ENCODE measurements at regions not wholly inside any gene's neighbourhood (a gene's known extent, or its start where the extent isn't known, plus 50 kb on each side); places are given as distances from the start of the nearest gene placed in this dataset.
"Not testable (repeated sequence)": the region's sequence is repeated elsewhere in the genome, so short reads cannot be mapped to it uniquely, and the experiment has no call there.

DNA sequence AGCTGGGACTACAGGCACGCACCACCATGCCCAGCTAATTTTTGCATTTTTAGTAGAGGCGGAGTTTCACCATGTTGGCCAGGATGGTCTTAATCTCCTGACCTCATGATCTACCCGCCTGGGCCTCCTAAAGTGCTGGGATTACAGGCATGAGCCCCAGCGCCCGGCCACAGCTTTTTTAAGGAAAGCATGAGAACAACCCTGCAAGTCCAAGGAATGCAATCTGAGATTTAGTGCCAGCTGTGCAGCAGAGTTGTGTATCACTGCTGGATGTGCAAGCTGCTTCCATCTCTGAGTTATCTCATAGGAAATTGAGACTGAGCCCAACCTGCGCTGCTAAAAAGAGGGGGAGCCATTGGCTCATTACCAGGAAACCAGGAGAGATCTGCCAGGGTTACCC lies 399.9 kb upstream of the CYRIA start:
- no peak for DNase-seq (ENCODE audit: low read depth)

DNA sequence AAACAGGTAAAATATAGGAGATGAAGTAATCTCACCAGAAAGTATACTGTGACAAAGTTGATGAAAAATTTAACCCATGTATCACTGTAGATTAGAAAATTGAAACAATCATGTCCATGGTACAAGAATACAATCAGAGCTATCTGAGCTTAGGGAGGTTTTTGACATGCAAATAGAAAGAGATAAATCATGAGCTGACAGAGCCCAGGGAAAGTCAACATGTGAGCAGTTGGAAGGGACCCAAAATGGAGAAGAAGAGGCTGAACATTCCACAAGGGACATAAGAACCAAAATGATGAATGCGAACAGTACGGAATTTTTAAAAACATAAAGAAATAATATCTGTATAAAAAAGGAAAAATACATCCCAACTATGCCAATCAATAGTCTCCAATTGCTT lies 395.4 kb upstream of the CYRIA start:
- no peak for DNase-seq (ENCODE audit: low read depth)

DNA sequence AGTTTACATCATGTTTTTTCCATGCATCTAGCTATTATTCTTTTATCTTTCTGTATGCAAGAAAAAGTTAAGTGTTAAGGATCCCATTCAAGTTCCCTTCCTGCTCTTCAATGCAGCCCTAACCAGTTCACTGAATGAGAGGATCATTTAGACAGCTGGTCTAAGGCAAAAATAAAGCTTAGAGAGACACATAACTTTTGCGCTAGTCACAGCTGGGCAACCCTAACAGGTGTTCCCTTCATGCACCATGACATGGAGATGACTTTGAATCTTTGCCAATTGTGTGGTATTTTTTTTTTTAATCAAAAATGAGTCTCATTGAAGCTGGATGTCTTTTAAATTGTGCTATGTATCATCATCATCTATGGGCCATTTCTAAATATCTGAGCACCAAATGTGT lies 393.8 kb upstream of the CYRIA start:
- DNase-seq (ENCODE audit: low read depth): no peak

DNA sequence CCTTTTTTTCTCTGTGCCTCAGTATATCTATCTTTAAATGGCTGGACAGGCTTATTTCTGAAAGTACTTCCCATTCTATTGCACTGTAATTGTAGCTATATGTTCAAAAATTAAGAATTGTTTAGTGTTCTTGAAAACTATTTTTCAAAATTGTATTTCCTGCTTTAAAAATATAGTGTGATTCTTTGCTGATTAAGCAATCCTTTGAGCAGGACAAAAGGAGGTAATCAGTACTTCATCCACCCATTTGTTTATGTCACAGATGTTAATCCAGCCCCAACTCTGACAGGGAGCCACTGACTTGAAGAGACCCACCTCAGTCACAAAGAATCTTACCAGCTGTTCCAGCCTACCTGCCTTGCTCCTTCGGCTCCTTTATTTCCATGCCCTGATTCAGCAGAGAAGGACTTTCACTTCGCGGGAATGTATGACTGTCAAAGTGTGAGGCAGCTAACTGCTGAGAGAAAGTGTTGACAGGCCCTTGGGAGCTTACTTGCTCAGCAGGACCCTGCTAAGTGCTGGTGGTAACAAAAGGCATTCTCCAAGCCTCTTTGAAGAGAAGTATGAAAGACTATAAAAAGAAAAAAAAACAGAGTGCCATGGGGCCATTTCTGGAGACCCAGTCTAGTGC lies 393.3 kb upstream of the CYRIA start:
- no peak for DNase-seq (ENCODE audit: low read depth)

DNA sequence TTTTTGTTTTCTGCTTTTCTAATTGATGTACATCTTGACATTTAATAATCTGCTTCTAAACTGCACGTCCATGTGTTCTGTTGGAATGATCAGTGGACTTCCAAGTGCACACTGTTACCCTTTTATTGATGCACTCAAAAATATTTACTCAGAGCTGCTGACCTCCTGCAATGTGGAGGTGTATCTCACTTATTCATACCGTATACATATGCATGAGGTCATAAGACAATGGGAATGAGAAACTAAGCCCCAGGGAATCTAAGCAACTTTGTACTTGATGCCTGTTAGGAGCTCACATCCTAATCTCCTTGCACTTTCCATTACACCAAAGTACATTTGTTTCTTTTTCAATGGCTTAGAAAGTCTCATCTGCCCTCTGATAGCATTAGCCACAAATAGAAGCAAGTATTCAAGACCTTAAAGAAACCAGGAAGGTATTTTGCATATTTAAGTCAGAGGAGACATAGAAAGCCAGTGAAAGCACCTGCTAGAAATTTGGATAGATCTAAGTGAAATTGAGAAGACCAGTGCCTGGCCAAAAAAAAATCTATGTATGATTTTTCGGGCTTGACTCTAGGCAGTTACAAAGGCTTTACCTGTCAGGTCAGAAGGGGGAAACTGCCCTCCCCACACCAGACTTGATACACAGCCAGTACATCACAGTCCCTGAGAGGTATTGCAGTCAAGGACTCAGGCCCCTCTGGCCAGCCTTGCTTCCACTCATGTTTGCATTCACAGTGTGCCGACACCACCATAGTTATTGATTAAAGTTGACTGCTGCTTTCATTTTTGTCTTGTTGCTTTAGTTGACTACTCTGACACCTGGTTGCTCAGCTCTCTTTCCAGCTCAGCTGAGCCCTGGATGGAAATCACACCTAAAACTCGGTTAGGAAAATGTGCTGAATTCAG lies 391.7 kb upstream of the CYRIA start:
- DNase-seq (ENCODE audit: low read depth): no peak

DNA sequence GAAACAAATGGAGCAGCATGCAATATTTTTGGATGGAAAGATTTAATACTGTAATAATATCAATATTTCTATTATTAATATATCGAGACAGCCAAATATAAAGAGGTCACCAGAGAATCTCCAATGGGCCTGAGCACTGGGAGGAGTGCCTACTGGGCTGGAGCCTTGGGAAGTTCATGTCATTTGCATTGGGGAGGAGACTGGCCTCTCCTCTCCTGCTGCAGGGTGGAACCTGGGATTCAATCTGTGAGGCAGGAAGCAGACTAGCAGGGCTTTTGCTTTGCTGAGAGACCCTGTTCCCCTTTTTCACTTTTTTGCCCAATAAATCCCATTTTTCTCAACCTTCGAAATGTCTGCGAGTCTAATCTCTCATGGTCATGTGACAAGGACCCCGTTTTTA lies 390.6 kb upstream of the CYRIA start:
- no peak for DNase-seq (ENCODE audit: low read depth)

DNA sequence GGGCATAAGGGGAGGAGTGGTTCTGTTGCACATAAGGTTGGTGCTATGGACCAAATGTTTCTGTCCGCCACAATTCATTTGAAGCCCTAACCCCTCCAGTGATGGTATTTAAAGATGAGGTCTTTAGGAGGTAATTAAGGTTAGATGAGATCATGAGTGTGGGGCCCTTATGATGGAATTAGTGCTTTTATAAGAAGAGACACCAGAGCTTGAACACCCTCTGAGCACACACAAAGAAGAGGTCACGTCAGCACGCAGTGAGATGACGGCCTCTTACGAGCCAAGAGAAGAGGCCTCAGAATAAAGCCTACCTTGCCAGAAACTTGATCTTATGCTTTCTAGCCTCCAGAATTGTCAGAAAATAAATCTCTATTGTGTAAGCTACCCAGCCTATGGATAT lies 386.4 kb upstream of the CYRIA start:
- no peak for DNase-seq (ENCODE audit: low read depth)

DNA sequence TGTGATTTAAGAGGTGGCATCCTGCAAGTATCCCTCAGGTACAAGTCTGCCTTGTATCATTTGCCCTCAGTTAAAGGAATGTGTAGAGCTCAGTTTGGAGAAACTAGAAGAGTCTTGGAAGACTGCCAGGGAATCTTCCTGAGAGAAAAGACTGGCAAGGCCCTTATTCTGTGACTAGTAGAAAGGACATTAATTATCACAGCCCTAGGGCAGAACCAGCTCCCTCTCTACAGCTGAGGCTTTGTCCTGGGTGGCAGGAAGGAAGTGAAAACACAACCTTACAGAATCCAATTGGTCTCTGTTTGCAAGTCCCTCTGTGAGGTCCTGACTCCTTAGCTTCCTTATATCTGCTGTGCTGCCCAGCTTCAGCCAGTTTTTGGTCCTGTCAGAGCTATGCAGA lies 385.9 kb upstream of the CYRIA start:
- no peak for DNase-seq (ENCODE audit: low read depth)

DNA sequence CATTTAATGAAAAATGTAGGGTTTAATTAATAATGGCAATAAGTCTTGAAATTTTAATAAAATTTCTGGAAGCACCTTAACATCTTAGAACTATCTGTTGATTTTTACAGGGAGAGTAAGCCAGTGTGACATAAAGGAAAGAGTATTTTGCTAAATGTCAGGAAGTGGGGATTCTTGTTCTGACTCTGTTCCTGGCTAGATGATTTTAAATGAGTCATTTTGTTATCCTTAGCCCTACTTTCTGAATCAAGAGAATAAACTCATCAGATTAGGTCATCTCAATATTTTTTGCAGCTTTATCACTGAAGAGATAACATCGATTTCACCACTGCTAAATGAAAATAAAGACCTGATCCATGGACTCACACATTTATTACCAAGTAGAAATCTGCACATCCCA lies 377.5 kb upstream of the CYRIA start:
- no peak for DNase-seq (ENCODE audit: low read depth)

DNA sequence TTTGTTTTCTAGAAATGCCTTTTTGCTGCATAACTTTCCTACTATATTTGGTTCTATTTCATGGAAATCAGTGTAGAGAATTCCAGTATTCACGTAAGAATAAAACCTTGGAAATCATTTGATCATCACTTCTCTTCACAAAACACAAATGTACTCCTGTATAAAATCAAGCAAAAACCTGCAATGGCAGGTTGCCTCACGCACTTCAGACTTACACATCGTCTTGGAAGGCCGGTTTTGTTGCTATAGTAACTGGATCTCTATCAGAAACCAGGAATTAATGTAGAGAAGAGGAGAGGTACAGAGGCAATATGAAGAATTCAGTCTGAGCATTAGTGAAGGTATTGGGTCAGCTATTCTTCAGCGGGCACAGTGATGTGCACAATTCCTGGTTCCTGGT lies 370.7 kb upstream of the CYRIA start:
- DNase-seq (ENCODE audit: low read depth): no peak

DNA sequence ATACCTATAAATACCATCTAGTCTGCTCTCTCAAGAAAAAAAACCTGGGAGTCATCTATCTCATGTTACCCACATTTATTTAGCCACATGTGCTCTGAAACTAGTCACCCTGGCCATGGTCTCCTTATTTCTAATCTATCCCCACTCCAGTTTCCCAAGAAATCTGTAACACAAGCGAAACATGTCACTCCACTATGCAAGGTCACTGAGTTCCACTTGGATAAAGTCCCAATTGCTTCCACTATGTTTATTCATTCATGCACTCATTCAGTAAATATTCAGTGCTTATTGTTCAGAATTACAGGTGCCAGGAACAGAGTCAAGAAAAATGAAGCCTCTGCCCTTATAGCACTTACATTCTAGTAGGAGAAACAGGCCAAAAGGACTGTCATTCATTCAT lies 369.4 kb upstream of the CYRIA start:
- DNase-seq (ENCODE audit: low read depth): no peak

DNA sequence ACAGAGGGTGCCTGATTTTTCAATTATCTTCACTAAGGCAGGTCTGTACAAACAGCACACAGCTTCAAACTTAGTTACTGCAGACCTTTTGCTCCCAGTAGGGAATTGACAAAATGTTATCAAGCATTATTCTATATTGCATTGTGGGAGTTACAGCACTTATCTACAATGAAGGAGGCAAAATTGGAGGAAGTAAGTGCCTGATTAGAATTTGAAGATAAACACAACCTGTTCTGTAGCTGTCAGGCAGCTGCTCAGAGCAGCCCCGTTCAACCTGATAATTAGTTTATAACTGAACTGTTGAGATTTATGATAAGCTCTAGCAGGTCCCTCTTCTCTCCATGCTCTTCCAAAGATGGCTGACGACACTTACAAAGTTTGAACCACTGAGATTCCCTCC lies 364.4 kb upstream of the CYRIA start:
- DNase-seq (ENCODE audit: low read depth): no peak

DNA sequence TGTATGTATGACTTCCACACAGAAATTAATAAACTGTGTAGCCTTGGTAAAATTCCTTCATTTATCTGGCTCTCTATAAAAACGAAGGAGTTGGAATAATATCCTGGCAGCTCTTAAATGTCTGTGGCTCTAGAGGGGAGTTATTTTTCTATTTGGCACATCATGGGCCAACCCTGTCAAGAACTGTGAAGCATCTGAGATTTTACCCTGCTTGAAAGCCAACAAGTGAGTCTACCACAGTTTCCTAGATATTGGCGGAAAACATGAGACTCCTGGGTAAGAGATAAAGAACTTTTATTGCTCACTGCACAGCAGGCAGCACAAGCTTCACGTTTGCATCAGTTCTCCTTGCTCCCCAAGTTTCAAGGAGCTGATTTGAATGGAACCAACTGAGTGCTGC lies 346.7 kb upstream of the CYRIA start:
- DNase-seq (ENCODE audit: low read depth): no peak

DNA sequence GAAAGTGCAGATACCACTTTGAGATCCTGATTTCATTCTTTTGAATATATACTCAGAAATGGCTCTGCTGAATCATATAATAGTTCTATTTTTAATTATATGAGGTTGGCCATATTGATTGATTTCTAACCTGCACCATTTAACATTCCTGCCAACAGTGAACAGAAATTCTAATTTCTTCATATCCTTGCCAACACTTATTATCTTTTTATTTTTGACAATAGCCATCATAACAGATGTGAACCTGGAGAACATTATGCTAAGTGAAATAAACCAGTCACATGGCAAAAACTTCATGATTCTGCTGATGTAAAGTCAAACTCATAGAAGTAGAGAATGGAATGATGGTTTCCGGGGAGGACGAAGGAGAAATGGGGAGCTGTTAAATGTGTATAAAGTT lies 344.5 kb upstream of the CYRIA start:
- no peak for DNase-seq (ENCODE audit: low read depth)

DNA sequence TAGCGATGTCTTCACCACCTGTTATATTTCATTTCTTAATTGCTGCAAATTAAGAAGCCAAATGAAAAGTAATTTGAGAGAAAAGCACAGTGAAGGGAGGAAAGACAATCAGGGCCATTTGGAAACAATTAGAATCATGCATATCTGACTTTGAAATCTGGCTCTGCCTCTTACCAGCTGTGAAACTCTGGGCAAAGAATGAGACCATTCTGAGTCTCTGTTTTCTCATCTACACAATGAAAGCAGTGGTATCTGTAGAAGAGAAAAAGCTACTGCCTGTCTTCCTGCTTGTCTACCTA lies 334.5 kb upstream of the CYRIA start:
- DNase-seq (ENCODE audit: low read depth): no peak

DNA sequence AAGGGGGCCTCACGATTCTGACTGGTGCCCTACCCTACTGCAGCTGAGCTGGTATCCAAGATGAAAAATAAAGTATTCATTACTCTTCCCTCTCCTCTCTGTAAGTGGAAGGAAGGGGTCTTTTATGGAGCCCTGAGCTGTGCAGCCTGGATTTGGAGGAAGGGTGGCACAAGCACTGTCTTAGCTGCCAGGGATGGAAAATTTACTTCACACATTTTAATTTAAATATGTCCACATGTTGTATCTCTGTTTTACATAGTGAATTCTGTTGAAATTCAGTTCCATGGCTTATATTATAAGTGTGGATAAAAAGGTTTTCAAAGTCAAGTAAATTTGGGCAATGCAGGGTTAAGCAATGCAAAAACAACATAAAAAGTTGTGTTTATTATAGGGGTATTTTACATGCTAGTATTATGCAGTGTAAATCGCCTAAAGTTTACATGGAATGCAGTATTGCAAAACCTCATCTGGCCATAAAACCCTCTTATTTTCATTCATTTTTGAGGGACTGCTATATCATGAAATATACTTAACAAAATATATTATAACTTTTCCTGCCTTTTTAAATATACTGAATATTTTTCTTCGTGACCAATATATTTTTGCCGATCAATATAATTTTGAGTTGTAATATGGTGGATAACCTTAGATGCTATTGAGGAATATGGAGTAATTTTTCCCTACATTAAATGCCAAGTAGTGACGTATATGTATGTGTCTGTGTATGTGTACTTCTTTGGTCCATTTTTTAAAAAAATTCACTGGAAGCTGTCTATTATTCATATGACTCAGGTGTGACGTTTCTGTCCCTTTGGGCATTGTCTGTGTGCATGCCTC lies 333.9 kb upstream of the CYRIA start:
- DNase-seq (ENCODE audit: low read depth): no peak

DNA sequence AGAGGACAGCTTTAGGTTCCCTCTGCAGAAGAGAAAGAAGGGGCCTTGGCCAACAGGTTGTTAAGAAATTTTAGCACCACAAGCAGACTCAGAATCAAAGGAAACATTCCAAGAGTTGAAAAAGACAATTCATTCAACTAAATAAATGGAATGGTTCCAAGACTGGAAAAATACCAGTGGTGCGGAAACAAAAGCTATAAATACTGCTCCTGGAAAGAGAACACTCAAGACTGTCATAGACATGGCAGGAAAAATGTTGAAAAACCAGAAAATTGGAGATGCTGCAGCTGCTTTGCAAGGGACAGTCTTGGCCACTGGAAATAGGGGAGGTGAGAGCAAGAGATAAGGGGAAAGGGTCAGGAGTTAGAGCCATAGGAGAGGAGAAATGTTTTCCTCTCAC lies 312.7 kb upstream of the CYRIA start:
- no peak for DNase-seq (ENCODE audit: low read depth)

DNA sequence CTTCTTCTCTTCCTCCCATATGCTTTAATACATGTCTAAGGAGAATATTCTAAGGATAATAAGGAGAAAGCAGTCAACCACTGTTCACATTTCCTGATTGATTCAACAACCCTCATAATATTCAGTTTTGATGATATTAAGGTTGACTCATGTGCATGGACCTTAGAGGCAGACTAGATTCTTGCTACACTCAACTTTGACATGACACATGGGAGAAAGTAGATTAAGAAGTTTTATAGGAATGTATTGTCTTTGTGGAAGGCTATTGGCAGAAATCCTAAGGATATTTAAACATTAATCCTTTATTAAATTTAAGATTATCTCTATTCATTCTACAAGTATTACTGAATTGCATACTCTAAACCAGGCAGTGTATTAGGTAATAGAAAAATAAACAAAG lies 309.1 kb upstream of the CYRIA start:
- no peak for DNase-seq (ENCODE audit: low read depth)

DNA sequence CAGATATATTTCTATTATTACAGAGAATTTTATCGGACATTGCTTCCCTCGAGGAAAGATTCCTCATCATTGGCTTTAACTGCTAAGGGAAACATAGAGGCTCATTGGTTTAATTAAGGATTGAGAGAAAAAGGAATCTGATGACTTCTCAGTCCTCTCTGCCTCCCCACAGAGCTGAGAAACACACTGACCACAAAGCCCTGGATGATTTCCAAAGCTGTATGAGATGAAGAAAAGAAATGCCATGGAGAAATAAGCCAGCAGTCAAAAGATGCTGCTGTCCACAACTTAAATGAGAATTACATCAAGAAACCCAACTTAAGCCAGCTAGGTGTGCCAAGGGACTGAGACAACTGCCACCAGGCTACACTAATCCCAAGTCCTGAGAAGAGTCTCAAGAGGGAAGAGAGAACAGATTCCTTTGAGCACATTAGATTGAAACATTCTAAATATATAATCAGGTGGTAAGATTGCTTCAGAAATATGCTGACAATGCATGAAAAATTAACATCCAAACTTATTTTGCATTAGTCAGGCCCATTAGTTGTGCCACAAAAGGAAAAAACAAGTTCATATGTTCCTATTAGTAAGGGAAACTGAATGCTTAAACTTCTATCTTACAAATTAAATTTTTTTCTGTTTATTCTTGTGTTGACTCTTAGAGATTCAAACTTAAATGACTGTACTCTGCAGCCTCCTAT lies 308.1 kb upstream of the CYRIA start:
- DNase-seq (ENCODE audit: low read depth): no peak

DNA sequence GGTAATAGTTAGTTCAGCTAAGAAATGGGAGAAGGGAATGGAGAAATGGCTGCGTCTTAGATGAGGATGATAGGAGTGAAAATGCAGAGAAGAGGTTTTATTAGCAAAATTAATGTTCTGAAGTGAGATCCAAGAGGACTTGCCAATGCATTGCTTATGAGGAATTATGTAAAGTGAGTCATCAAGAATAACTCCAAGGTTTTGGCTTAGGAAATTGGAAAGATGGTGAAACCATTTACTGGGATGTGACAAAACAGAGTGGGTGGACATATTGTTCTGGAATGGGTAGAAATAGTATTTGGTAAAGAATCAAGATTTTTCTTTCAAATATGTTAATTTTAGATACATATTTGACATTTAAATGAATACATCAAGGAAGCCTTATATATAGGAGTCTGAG lies 306.6 kb upstream of the CYRIA start:
- no peak for DNase-seq (ENCODE audit: low read depth)

DNA sequence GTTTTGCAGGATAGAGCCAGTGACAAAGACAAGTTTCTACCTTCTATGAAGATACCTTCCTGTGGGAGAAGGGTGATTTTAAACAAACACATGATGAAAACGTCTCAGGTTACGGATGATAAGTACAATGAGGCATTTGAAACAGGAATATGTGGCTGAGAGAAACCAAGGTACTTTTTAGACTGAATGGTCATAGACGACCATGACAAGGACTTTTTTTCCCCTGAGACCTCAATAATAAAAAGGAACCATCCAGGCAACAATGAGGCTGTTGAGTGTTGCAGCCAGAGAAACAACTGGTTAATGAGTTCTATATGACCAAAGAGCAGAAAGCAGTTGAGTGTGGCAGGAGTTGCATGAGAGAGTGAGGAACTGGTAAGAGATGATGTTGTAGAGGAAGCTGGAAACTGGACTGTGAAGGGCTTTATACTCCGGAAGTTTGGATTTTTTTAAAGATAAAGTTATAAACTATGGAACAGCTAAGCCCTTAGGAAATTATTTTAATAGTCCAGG lies 306.1 kb upstream of the CYRIA start:
- no peak for DNase-seq (ENCODE audit: low read depth)

DNA sequence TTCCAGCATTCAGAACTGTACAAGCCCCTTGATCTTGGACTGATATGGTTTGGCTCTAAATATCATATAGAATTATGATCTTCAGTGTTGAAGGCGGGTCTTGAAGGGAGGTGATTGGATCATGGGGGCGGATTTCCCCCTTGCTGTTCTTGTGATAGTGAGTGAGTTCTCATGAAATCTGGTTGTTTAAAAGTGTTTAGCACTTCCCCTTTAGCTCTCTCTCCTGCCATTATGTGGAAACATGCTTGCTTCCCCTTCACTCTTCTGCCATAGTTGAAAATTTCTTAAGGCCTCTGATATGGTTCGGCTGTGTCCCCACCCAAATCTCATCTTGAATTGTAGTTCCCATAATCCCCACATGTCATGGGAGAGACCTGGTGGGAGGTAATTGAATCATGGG lies 305.3 kb upstream of the CYRIA start:
- DNase-seq (ENCODE audit: low read depth): not testable (repeated sequence)

Data from stimulated activated CD4-positive, alpha-beta T cell treated with anti-CD3 and anti-CD28 coated beads, Interleukin-2, amount 100 ng/mL, for 4 hours (primary cell).